Gastrocnemius medialis (tissue), 4 donors: ENCODE measurements at regions not wholly inside any gene's neighbourhood (a gene's known extent, or its start where the extent isn't known, plus 50 kb on each side); places are given as distances from the start of the nearest gene placed in this dataset.

ENCODE experiments used
- POLR2A ChIP-seq, 2 donors: fragments of 450-650 bp; IDR thresholded peaks; one replicate each; pipeline ENCODE4 v1.6.1; 2017; ENCODE audit warnings: antibody characterized with exemption in 2 of 2, mild to moderate bottlenecking in 2 of 2, moderate library complexity in 2 of 2
- TF ChIP-seq, protein P1 (sequence below), 5 experiments: fragments of 450-650 bp in 3 of 5; fragments of 200-600 bp in 2 of 5; sonication (generic) in 2 of 5; IDR thresholded peaks in 4 of 5; conservative IDR thresholded peaks in 1 of 5; 1 replicate in 4 of 5; 2 replicates in 1 of 5; pipeline ENCODE4 v1.5.1; 2016 to 2019; ENCODE audit warnings: antibody characterized with exemption in 5 of 5, mild to moderate bottlenecking in 3 of 5, moderate library complexity in 3 of 5

DNA sequence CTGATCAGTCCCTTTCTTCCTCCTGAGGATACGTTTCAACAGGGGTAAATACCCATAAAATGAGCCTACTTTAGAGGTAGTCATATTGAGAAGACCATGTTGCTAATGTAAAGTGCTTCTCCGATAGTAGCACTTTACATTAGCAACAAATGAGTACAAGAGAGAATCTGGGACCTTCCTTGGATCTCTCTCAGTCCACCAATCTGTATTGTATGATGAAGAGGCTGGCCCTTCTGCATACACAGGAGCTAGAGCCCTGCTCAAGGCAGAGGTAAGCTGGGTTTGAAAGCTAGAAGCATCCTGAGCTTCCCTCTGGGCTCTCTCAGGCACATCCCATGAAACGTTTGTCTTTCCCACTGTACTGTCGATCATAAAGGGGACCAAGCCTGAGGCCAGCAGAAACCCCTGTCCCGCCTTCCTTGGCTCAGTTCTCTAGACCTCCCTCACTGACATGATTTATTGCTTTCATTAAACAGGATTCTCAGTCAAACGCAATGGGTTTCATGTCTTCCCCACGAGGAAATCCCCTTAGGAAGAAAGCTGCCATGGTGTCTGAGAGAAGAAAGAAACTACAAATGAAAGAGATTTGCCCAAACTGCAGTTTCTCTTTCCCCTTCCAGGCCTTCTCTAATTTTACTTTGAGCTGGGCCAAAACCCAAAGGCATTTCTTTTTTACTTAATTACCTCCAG lies 62.8 kb upstream of the BCAR3 start:
- TF ChIP-seq, protein P1, sequence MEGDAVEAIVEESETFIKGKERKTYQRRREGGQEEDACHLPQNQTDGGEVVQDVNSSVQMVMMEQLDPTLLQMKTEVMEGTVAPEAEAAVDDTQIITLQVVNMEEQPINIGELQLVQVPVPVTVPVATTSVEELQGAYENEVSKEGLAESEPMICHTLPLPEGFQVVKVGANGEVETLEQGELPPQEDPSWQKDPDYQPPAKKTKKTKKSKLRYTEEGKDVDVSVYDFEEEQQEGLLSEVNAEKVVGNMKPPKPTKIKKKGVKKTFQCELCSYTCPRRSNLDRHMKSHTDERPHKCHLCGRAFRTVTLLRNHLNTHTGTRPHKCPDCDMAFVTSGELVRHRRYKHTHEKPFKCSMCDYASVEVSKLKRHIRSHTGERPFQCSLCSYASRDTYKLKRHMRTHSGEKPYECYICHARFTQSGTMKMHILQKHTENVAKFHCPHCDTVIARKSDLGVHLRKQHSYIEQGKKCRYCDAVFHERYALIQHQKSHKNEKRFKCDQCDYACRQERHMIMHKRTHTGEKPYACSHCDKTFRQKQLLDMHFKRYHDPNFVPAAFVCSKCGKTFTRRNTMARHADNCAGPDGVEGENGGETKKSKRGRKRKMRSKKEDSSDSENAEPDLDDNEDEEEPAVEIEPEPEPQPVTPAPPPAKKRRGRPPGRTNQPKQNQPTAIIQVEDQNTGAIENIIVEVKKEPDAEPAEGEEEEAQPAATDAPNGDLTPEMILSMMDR (IDR thresholded peaks at IDR 0.05 in 4 of 5, conservative IDR thresholded peaks at IDR 0.05 in 1 of 5) = no peak
- TF ChIP-seq POLR2A (IDR thresholded peaks at IDR 0.05) = no peak
